Trophoblast cell (in vitro differentiated cells and primary cell): ENCODE measurements at regions not wholly inside any gene's neighbourhood (a gene's known extent, or its start where the extent isn't known, plus 50 kb on each side); places are given as distances from the start of the nearest gene placed in this dataset.

Experiments used
- DNase-seq, 2 donors: peaks; one replicate each; pipeline ENCODE4 v3.0.0-alpha.2; 2016
- H2AFZ ChIP-seq: 2 replicates; pipeline ENCODE4 v1.6.1; 2013; ENCODE audit warnings: low read length, moderate library complexity, mild to moderate bottlenecking; ENCODE audit not compliant: insufficient read depth, poor library complexity
- H2AK5ac ChIP-seq: 2 replicates; pipeline ENCODE4 v1.6.1; 2013; ENCODE audit warnings: mild to moderate bottlenecking, low read length
- H2BK120ac ChIP-seq: 2 replicates; pipeline ENCODE4 v1.6.1; 2013; ENCODE audit warnings: low read length, mild to moderate bottlenecking, moderate library complexity; ENCODE audit not compliant: insufficient read depth, poor library complexity
- H2BK12ac ChIP-seq: 2 replicates; pipeline ENCODE4 v1.6.1; 2013; ENCODE audit warnings: mild to moderate bottlenecking, low read length, moderate library complexity
- H2BK5ac ChIP-seq: 2 replicates; pipeline ENCODE4 v1.6.1; 2013; ENCODE audit warnings: low read length, low read depth, moderate library complexity, mild to moderate bottlenecking; ENCODE audit not compliant: poor library complexity
- H3K14ac ChIP-seq: 2 replicates; pipeline ENCODE4 v1.6.1; 2013; ENCODE audit warnings: mild to moderate bottlenecking, low read length
- H3K18ac ChIP-seq: 2 replicates; pipeline ENCODE4 v1.6.1; 2013; ENCODE audit warnings: mild to moderate bottlenecking, low read length
- H3K23ac ChIP-seq: 2 replicates; pipeline ENCODE4 v1.6.1; 2013; ENCODE audit warnings: low read length
- H3K27ac ChIP-seq: 2 replicates; pipeline ENCODE4 v1.5.1; 2013; ENCODE audit warnings: low read depth, mild to moderate bottlenecking, inconsistent platforms, low read length, moderate library complexity
- H3K27me3 ChIP-seq: 2 replicates; pipeline ENCODE4 v1.6.1; 2013; ENCODE audit warnings: inconsistent platforms, mild to moderate bottlenecking, low read length, moderate library complexity; ENCODE audit not compliant: insufficient read depth
- H3K36me3 ChIP-seq, 2 experiments: 1 replicate in 1 of 2; 2 replicates in 1 of 2; pipeline ENCODE4 v1.6.1; 2013; ENCODE audit warnings: low read length in 2 of 2, mild to moderate bottlenecking in 2 of 2, moderate library complexity in 1 of 2; ENCODE audit not compliant: insufficient read depth in 2 of 2, control insufficient read depth in 1 of 2
- H3K4ac ChIP-seq: 2 replicates; pipeline ENCODE4 v1.6.1; 2013; ENCODE audit warnings: low read depth, mild to moderate bottlenecking, low read length, moderate library complexity
- H3K4me1 ChIP-seq, 2 experiments: 1 replicate in 1 of 2; 2 replicates in 1 of 2; pipeline ENCODE4 v1.6.1; 2013; ENCODE audit warnings: low read length in 2 of 2, mild to moderate bottlenecking in 2 of 2, moderate library complexity in 1 of 2; ENCODE audit not compliant: insufficient read depth in 2 of 2, control insufficient read depth in 1 of 2
- H3K4me2 ChIP-seq: 2 replicates; pipeline ENCODE4 v1.6.1; 2013; ENCODE audit warnings: inconsistent platforms, mild to moderate bottlenecking, low read length, moderate library complexity
- H3K4me3 ChIP-seq: 2 replicates; pipeline ENCODE4 v1.5.1; 2013; ENCODE audit warnings: mild to moderate bottlenecking, low read depth, low read length, inconsistent platforms
- H3K79me1 ChIP-seq: one replicate; pipeline ENCODE4 v1.6.1; 2013; ENCODE audit warnings: low read length
- H3K79me2 ChIP-seq: 2 replicates; pipeline ENCODE4 v1.6.1; 2013; ENCODE audit warnings: low read length, mild to moderate bottlenecking; ENCODE audit not compliant: control insufficient read depth, insufficient read depth, poor library complexity
- H3K9ac ChIP-seq: 2 replicates; pipeline ENCODE4 v1.6.1; 2013; ENCODE audit warnings: mild to moderate bottlenecking, low read length
- H3K9me3 ChIP-seq: 2 replicates; pipeline ENCODE4 v1.6.1; 2013; ENCODE audit warnings: low read depth, mild to moderate bottlenecking, control low read depth, inconsistent platforms, low read length; ENCODE audit not compliant: insufficient read depth
- H4K12ac ChIP-seq: 2 replicates; pipeline ENCODE4 v1.6.1; 2013; ENCODE audit warnings: low read depth, mild to moderate bottlenecking, low read length, moderate library complexity
- H4K8ac ChIP-seq: 2 replicates; pipeline ENCODE4 v1.6.1; 2013; ENCODE audit warnings: low read depth, mild to moderate bottlenecking, low read length, moderate library complexity
- H4K91ac ChIP-seq: one replicate; pipeline ENCODE4 v1.6.1; 2013; ENCODE audit warnings: low read depth, mild to moderate bottlenecking, low read length, moderate library complexity
- WGBS: extraction: QIAGEN DNeasy Blood & Tissue Kit; methylation state at CpG from one replicate; pipeline ENCODE4 v1.1.7; 2013; ENCODE audit warnings: missing lambda C conversion rate; ENCODE audit not compliant: insufficient read length, insufficient coverage; ENCODE audit errors: extremely low coverage; 5-methylcytosine and 5-hydroxymethylcytosine counted together

GRCh38 chr12:130016986-130017385 lies 113.2 kb upstream of the TMEM132D start:
- no peak for DNase-seq
- no CpG with 5 or more reads among the region's 17 CpGs for WGBS
- no peak overlapping the region for H2BK120ac ChIP-seq

GRCh38 chr12:130017591-130018449 lies 114.0 kb upstream of the TMEM132D start:
- no peak for DNase-seq
- no peaks in the 10 kb centered on the region for H3K79me2 ChIP-seq
- no peaks in the 10 kb centered on the region for H3K4me1 ChIP-seq
- H2BK5ac ChIP-seq: no peak overlapping the region
- no peak overlapping the region for H3K4me3 ChIP-seq
- H3K27ac ChIP-seq: no peak overlapping the region
- H4K12ac ChIP-seq: no peak overlapping the region
- H2AFZ ChIP-seq: no peak overlapping the region
- no peak overlapping the region for H3K14ac ChIP-seq
- WGBS: no CpG with 5 or more reads among the region's 34 CpGs
- H3K79me1 ChIP-seq: no peaks in the 10 kb centered on the region
- no peak overlapping the region for H4K91ac ChIP-seq
- no peak overlapping the region for H2BK120ac ChIP-seq
- H3K18ac ChIP-seq: no peak overlapping the region
- no peak overlapping the region for H3K4me2 ChIP-seq
- H4K8ac ChIP-seq: no peak overlapping the region
- H3K9ac ChIP-seq: no peak overlapping the region
- no peak overlapping the region for H3K23ac ChIP-seq
- H3K4ac ChIP-seq: no peak overlapping the region
- H2BK12ac ChIP-seq: no peak overlapping the region
- H3K9me3 ChIP-seq: peaks cover 2% of the 10 kb centered on the region
- H3K27me3 ChIP-seq: no peaks in the 10 kb centered on the region
- H2AK5ac ChIP-seq: no peak overlapping the region
- no peaks in the 10 kb centered on the region for H3K36me3 ChIP-seq

More at GRCh38 chr12:130016986-130017385, 113.2 kb upstream of the TMEM132D start:
- H3K9me3 ChIP-seq: peaks cover 2% of the 10 kb centered on the region
- H3K4me2 ChIP-seq: no peak overlapping the region
- H2AFZ ChIP-seq: no peak overlapping the region
- no peak overlapping the region for H3K4me3 ChIP-seq
- no peak overlapping the region for H3K23ac ChIP-seq
- H4K8ac ChIP-seq: no peak overlapping the region
- no peak overlapping the region for H2BK12ac ChIP-seq
- H4K91ac ChIP-seq: no peak overlapping the region
- no peaks in the 10 kb centered on the region for H3K27me3 ChIP-seq
- no peak overlapping the region for H3K4ac ChIP-seq
- no peak overlapping the region for H3K18ac ChIP-seq
- H4K12ac ChIP-seq: no peak overlapping the region
- no peak overlapping the region for H3K27ac ChIP-seq
- H2AK5ac ChIP-seq: no peak overlapping the region
- H2BK5ac ChIP-seq: no peak overlapping the region
- H3K4me1 ChIP-seq: no peaks in the 10 kb centered on the region
- H3K14ac ChIP-seq: no peak overlapping the region
- no peaks in the 10 kb centered on the region for H3K79me1 ChIP-seq
- H3K79me2 ChIP-seq: no peaks in the 10 kb centered on the region
- H3K9ac ChIP-seq: no peak overlapping the region
- H3K36me3 ChIP-seq: no peaks in the 10 kb centered on the region

- Histone ChIP-seq H4K8ac (no peak overlapping the region), H3K14ac (no peak overlapping the region), H2BK12ac (no peak overlapping the region), H3K4me1 (no peaks in the 10 kb centered on the region), H3K36me3 (no peaks in the 10 kb centered on the region), H3K4me2 (no peak overlapping the region), H3K4ac (no peak overlapping the region), H4K12ac (no peak overlapping the region), H3K18ac (no peak overlapping the region), H3K4me3 (no peak overlapping the region), H3K9me3 (peaks cover 2% of the 10 kb centered on the region), H3K27ac (no peak overlapping the region), H2BK5ac (no peak overlapping the region), H3K27me3 (no peaks in the 10 kb centered on the region), H3K23ac (no peak overlapping the region), H3K79me1 (no peaks in the 10 kb centered on the region), H2AFZ (no peak overlapping the region), H2AK5ac (no peak overlapping the region), H3K9ac (no peak overlapping the region), H4K91ac (no peak overlapping the region), H3K79me2 (no peaks in the 10 kb centered on the region), H2BK120ac (no peak overlapping the region)
- no CpG with 5 or more reads among the region's 11 CpGs for WGBS
- no peak for DNase-seq
Measured at GRCh38 chr12:130018614-130019013, 114.8 kb upstream of the TMEM132D start.

- no peak overlapping the region for H3K4me3 ChIP-seq
- no peaks in the 10 kb centered on the region for H3K27me3 ChIP-seq
- H3K4me2 ChIP-seq: no peak overlapping the region
- H2BK5ac ChIP-seq: no peak overlapping the region
- H2BK12ac ChIP-seq: no peak overlapping the region
- no peak overlapping the region for H4K8ac ChIP-seq
- no peak overlapping the region for H3K4ac ChIP-seq
- no peak overlapping the region for H2AK5ac ChIP-seq
- no peak overlapping the region for H4K91ac ChIP-seq
- no peaks in the 10 kb centered on the region for H3K4me1 ChIP-seq
- H3K9me3 ChIP-seq: no peaks in the 10 kb centered on the region
- no peaks in the 10 kb centered on the region for H3K36me3 ChIP-seq
- H3K79me1 ChIP-seq: no peaks in the 10 kb centered on the region
- no peak overlapping the region for H3K18ac ChIP-seq
- WGBS: no CpG with 5 or more reads among the region's 15 CpGs
- no peak overlapping the region for H2BK120ac ChIP-seq
- H3K14ac ChIP-seq: no peak overlapping the region
- H3K23ac ChIP-seq: no peak overlapping the region
- H4K12ac ChIP-seq: no peak overlapping the region
- no peak overlapping the region for H2AFZ ChIP-seq
- no peak overlapping the region for H3K9ac ChIP-seq
- peak; percentile 19 to 60 for DNase-seq
- H3K27ac ChIP-seq: no peak overlapping the region
- H3K79me2 ChIP-seq: no peaks in the 10 kb centered on the region
Measured at GRCh38 chr12:130026608-130027176, 122.9 kb upstream of the TMEM132D start.
